ENCODE measurements at regions not wholly inside any gene's neighbourhood (a gene's known extent, or its start where the extent isn't known, plus 50 kb on each side); places are given as distances from the start of the nearest gene placed in this dataset.

DNA sequence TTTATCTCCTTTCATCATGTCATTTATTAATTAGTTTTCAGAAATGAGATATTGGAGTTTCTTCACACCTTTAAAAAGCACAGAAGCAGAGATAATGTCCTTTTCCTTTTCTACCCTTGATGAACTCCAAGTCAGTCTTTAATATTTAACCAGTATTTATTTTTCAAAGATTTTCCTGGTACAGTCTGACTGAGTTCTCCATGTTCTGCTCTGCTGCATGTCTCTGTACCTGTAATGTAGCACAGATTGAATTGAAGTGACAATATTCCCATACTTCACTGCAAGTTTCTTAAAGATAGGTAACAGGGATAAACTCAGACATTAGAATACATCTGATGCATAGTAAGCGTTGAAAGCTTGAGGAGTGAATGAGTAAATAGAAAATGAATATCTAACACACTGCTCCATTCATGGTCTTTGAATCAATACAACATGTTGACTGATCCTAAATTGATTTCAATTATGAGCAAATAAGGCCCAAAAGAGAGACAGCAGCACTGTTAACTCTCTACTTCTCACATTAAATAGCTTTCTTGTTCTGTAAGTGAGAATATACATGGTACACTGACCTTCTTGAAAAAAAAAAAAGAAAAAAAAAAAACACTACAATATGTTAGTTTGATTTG is 1323.6 kb upstream of the PRR20A start:
- no peaks in the 10 kb centered on the region for H3K79me2 ChIP-seq (ENCODE audit: control insufficient read depth, insufficient read depth, low read length)
- H3K9me3 ChIP-seq (replicated peaks; ENCODE audit: control insufficient read depth, insufficient read depth, low read length), result peaks cover 3% of the 10 kb centered on the region
- BruUV-seq (replicated peaks), result no TSS peak
- H3K4me2 ChIP-seq (ENCODE audit: insufficient read depth, low read length), result no peak overlapping the region
- H3K27me3 ChIP-seq (ENCODE audit: control insufficient read depth in 2 of 2, insufficient read depth in 2 of 2, low read length in 2 of 2), result no peaks in the 10 kb centered on the region
- ChIA-PET POLR2A (no interaction called here), CTCF (no interaction called here)
- no peaks in the 10 kb centered on the region for H3K36me3 ChIP-seq (ENCODE audit: control insufficient read depth in 2 of 2, extremely low read depth in 1 of 2, insufficient read depth in 2 of 2, low read length in 2 of 2)
- H3K9ac ChIP-seq (replicated peaks; ENCODE audit: extremely low read depth, insufficient read depth, low read length), result no peak overlapping the region
- no peak for TF ChIP-seq MAX (IDR thresholded peaks at IDR 0.05; ENCODE audit: insufficient read depth, insufficient read length)
- TF ChIP-seq GATA2 (IDR thresholded peaks at IDR 0.05; ENCODE audit: insufficient read depth, insufficient read length, low read depth, low read length), result no peak
- no peak for TF ChIP-seq MYC (IDR thresholded peaks at IDR 0.05; ENCODE audit: low read depth, low read length)
- no peak for TF ChIP-seq JUN (IDR thresholded peaks at IDR 0.05; ENCODE audit: borderline replicate concordance, insufficient read depth, insufficient read length, low read depth)
- TF ChIP-seq CTCF (IDR thresholded peaks at IDR 0.05; ENCODE audit: extremely low read depth in 1 of 2, insufficient read depth in 1 of 2, low read depth in 1 of 2, low read length in 2 of 2), result no peak
- TF ChIP-seq EZH2 (IDR thresholded peaks at IDR 0.05; ENCODE audit: borderline replicate concordance, low read depth, low read length, severe bottlenecking), result no peak
- TF ChIP-seq POLR2A (IDR thresholded peaks at IDR 0.05; ENCODE audit: low read depth, low read length), result no peak
- TF ChIP-seq FOS (IDR thresholded peaks at IDR 0.05; ENCODE audit: borderline replicate concordance, insufficient read depth, low read length), result no peak
- TF ChIP-seq POLR2AphosphoS5 (IDR thresholded peaks at IDR 0.05; ENCODE audit: insufficient read depth, low read depth, low read length), result no peak
- DNase-seq (ENCODE audit: low read depth, low spot score), result no peak
- H3K4me3 ChIP-seq (replicated peaks in 1 of 3; ENCODE audit: insufficient read depth in 1 of 3, low read depth in 1 of 3, low read length in 3 of 3), result no peak overlapping the region
- dilution Hi-C loops (cut with MboI; ENCODE audit: extremely low pct_ligation_motif_present, low sequenced_read_pairs) (no loop called here), intact Hi-C loops (cut with micrococcal nuclease) (no loop called here)
- H3K27ac ChIP-seq (ENCODE audit: insufficient read depth, low read depth, low read length), result no peak overlapping the region
- no peaks in the 10 kb centered on the region for H4K20me1 ChIP-seq (replicated peaks; ENCODE audit: control insufficient read depth, extremely low read depth, insufficient read depth, low read length)
- H3K9me1 ChIP-seq (replicated peaks; ENCODE audit: control insufficient read depth, extremely low read depth, insufficient read depth, low read length), result no peaks in the 10 kb centered on the region
- FAIRE-seq, result no peak
- H3K4me1 ChIP-seq (ENCODE audit: control insufficient read depth, extremely low read depth, insufficient read depth, low read length), result no peaks in the 10 kb centered on the region
- H2AFZ ChIP-seq (ENCODE audit: low read depth, low read length), result no peak overlapping the region
